ENCODE measurements at regions not wholly inside any gene's neighbourhood (a gene's known extent, or its start where the extent isn't known, plus 50 kb on each side); places are given as distances from the start of the nearest gene placed in this dataset.

DNA sequence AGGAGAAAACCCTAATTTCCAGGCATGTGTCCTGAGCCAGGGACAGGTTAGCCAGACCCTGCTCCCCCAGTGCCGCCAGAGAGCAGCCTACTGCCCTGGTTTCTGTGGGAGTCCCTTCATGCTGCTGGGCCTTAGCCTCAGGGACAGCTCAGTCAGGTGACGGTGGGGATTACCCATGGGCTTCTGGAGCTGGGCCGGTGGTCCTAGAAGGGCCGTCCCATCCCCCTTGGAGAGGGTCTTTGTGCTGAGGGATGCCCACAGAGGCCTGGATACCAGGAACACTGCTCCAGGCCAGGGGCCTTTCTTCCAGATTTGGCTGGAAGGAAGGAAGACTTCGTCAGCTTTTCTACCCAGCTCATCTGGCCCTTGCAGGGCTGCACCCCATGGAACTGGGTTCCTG is 71.4 kb upstream of the ZNF722 start:
- H3K9me2 ChIP-seq (replicated peaks; ENCODE audit: low read depth, low read length) = no peaks in the 10 kb centered on the region
- H3F3A ChIP-seq (ENCODE audit: low read depth) = no peaks in the 10 kb centered on the region
- H3K27me3 ChIP-seq (ENCODE audit: insufficient read depth, low read length, poor library complexity, severe bottlenecking) = no peaks in the 10 kb centered on the region
- no peaks in the 10 kb centered on the region; the same call in 1 of the 2 replicates for H3K9me3 ChIP-seq (ENCODE audit: insufficient read depth, low read depth, low read length)
- H3K36me3 ChIP-seq (ENCODE audit: insufficient read depth, low read length) = no peaks in the 10 kb centered on the region
- peak overlapping the region; percentile 72 for H3K4me3 ChIP-seq (ENCODE audit: low read length, poor library complexity, severe bottlenecking)
- H3K4me1 ChIP-seq (ENCODE audit: insufficient read depth, low read length, poor library complexity, severe bottlenecking) = no peaks in the 10 kb centered on the region
- peak overlapping the region; percentile 71 for H3K4me2 ChIP-seq (ENCODE audit: low read depth, low read length, poor library complexity, severe bottlenecking)
- TF ChIP-seq, protein P1, sequence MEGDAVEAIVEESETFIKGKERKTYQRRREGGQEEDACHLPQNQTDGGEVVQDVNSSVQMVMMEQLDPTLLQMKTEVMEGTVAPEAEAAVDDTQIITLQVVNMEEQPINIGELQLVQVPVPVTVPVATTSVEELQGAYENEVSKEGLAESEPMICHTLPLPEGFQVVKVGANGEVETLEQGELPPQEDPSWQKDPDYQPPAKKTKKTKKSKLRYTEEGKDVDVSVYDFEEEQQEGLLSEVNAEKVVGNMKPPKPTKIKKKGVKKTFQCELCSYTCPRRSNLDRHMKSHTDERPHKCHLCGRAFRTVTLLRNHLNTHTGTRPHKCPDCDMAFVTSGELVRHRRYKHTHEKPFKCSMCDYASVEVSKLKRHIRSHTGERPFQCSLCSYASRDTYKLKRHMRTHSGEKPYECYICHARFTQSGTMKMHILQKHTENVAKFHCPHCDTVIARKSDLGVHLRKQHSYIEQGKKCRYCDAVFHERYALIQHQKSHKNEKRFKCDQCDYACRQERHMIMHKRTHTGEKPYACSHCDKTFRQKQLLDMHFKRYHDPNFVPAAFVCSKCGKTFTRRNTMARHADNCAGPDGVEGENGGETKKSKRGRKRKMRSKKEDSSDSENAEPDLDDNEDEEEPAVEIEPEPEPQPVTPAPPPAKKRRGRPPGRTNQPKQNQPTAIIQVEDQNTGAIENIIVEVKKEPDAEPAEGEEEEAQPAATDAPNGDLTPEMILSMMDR (conservative IDR thresholded peaks at IDR 0.05; ENCODE audit: low read length) = no peak
- TF ChIP-seq EZH2phosphoT487 (IDR thresholded peaks at IDR 0.05; ENCODE audit: borderline replicate concordance) = no peak
- H2AFZ ChIP-seq (ENCODE audit: low read length) = peak overlapping the region; percentile 98; the same call in 1 of the 2 replicates
- H4K20me1 ChIP-seq (ENCODE audit: insufficient read depth, low read length, poor library complexity, severe bottlenecking) = no peaks in the 10 kb centered on the region
- H3K79me2 ChIP-seq (ENCODE audit: insufficient read depth, low read length) = no peaks in the 10 kb centered on the region
- peak overlapping the region; percentile 60 for H3K9ac ChIP-seq (ENCODE audit: low read depth, low read length, poor library complexity, severe bottlenecking)

- Histone ChIP-seq H3K4me2 (ENCODE audit: low read depth, low read length, poor library complexity, severe bottlenecking) (no peak overlapping the region), H3K9ac (ENCODE audit: low read depth, low read length, poor library complexity, severe bottlenecking) (no peak overlapping the region), H3F3A (ENCODE audit: low read depth) (no peaks in the 10 kb centered on the region), H3K4me3 (ENCODE audit: low read length, poor library complexity, severe bottlenecking) (no peak overlapping the region), H3K27me3 (ENCODE audit: insufficient read depth, low read length, poor library complexity, severe bottlenecking) (no peaks in the 10 kb centered on the region), H3K9me2 (replicated peaks; ENCODE audit: low read depth, low read length) (no peaks in the 10 kb centered on the region), H3K36me3 (ENCODE audit: insufficient read depth, low read length) (no peaks in the 10 kb centered on the region), H3K79me2 (ENCODE audit: insufficient read depth, low read length) (no peaks in the 10 kb centered on the region), H3K4me1 (ENCODE audit: insufficient read depth, low read length, poor library complexity, severe bottlenecking) (no peaks in the 10 kb centered on the region), H2AFZ (ENCODE audit: low read length) (no peak overlapping the region), H3K9me3 (ENCODE audit: insufficient read depth, low read depth, low read length) (no peaks in the 10 kb centered on the region; the same call in 1 of the 2 replicates), H4K20me1 (ENCODE audit: insufficient read depth, low read length, poor library complexity, severe bottlenecking) (no peaks in the 10 kb centered on the region)
- TF ChIP-seq, protein P1 (conservative IDR thresholded peaks at IDR 0.05; ENCODE audit: low read length) = no peak
- no peak for TF ChIP-seq EZH2phosphoT487 (IDR thresholded peaks at IDR 0.05; ENCODE audit: borderline replicate concordance)
Measured at GRCh38 chr7:63931057-63931600, 67.5 kb upstream of the ZNF722 start.

DNA sequence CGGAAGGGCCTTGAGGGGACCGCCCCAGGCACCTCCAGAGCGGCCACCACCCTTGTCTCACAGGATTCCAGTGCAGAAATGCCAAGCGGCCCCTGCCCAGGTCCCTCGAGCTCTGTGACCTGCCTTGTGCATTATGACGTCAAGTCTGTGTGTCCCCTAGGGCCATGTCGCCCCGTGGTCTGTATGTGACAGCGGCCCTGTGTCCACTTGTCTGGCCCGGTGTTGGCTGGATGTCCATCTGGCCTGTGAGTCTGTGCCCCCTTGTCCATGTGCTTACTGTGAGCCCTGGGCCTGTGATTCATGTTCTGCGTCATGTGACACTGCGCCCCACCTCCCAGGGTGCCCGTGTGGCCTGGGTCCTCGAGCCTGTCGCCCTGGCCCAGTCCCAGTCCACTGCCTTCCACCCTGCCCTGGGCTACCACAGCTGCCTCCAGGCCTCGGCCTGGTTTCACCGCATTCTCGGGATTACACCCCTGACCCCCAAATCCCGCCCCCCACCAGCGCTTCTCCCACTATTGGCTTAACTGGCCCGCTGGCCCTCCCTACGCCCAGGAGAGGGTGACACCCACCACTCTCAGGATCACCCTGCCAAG is 66.6 kb upstream of the ZNF722 start:
- no peaks in the 10 kb centered on the region for H3K36me3 ChIP-seq (ENCODE audit: insufficient read depth, low read length)
- no peak overlapping the region for H2AFZ ChIP-seq (ENCODE audit: low read length)
- H3K4me2 ChIP-seq (ENCODE audit: low read depth, low read length, poor library complexity, severe bottlenecking) = no peak overlapping the region
- no peaks in the 10 kb centered on the region for H3K4me1 ChIP-seq (ENCODE audit: insufficient read depth, low read length, poor library complexity, severe bottlenecking)
- no peaks in the 10 kb centered on the region for H3K79me2 ChIP-seq (ENCODE audit: insufficient read depth, low read length)
- no peak for TF ChIP-seq EZH2phosphoT487 (IDR thresholded peaks at IDR 0.05; ENCODE audit: borderline replicate concordance)
- TF ChIP-seq, protein P1 (conservative IDR thresholded peaks at IDR 0.05; ENCODE audit: low read length) = no peak
- H3K9me3 ChIP-seq (ENCODE audit: insufficient read depth, low read depth, low read length) = no peaks in the 10 kb centered on the region; the same call in 1 of the 2 replicates
- H3F3A ChIP-seq (ENCODE audit: low read depth) = no peaks in the 10 kb centered on the region
- H3K27me3 ChIP-seq (ENCODE audit: insufficient read depth, low read length, poor library complexity, severe bottlenecking) = no peaks in the 10 kb centered on the region
- no peaks in the 10 kb centered on the region for H4K20me1 ChIP-seq (ENCODE audit: insufficient read depth, low read length, poor library complexity, severe bottlenecking)
- no peaks in the 10 kb centered on the region for H3K9me2 ChIP-seq (replicated peaks; ENCODE audit: low read depth, low read length)
- H3K9ac ChIP-seq (ENCODE audit: low read depth, low read length, poor library complexity, severe bottlenecking) = no peak overlapping the region
- no peak overlapping the region for H3K4me3 ChIP-seq (ENCODE audit: low read length, poor library complexity, severe bottlenecking)

Measured in Loucy (cell line).